ENCODE measurements at regions not wholly inside any gene's neighbourhood (a gene's known extent, or its start where the extent isn't known, plus 50 kb on each side); places are given as distances from the start of the nearest gene placed in this dataset.

- DNase-seq, result no peak
These were observed 132.4 kb upstream of the GSE1 start for GRCh38 chr16:85480727-85481101.

GRCh38 chr16:85481206-85481605, 131.9 kb upstream of the GSE1 start:
- DNase-seq, result no peak

- DNase-seq, result no peak
These were observed 131.4 kb upstream of the GSE1 start for GRCh38 chr16:85481738-85482137.

GRCh38 chr16:85483424-85483823, 129.7 kb upstream of the GSE1 start:
- peak; percentile 17 to 63 for DNase-seq

- peak; percentile 63 to 89 for DNase-seq
These were observed 128.5 kb upstream of the GSE1 start for GRCh38 chr16:85484347-85485300.

GRCh38 chr16:85485379-85485778, 127.7 kb upstream of the GSE1 start:
- peak; percentile 31 to 60 for DNase-seq

- no peak for DNase-seq
These were observed 126.7 kb upstream of the GSE1 start for GRCh38 chr16:85486256-85486915.

- DNase-seq, result no peak
These were observed 124.7 kb upstream of the GSE1 start for GRCh38 chr16:85488414-85488813.

- DNase-seq, result no peak
These were observed 122.6 kb upstream of the GSE1 start for GRCh38 chr16:85490407-85491057.

- no peak for DNase-seq
These were observed 121.9 kb upstream of the GSE1 start for GRCh38 chr16:85491058-85491771.

GRCh38 chr16:85491798-85492294, 121.3 kb upstream of the GSE1 start:
- no peak for DNase-seq

- no peak for DNase-seq
These were observed 120.7 kb upstream of the GSE1 start for GRCh38 chr16:85492295-85492864.

- no peak for DNase-seq
These were observed 118.8 kb upstream of the GSE1 start for GRCh38 chr16:85494315-85494714.

GRCh38 chr16:85495259-85495658, 117.9 kb upstream of the GSE1 start:
- no peak for DNase-seq

GRCh38 chr16:85495823-85496538, 117.1 kb upstream of the GSE1 start:
- DNase-seq, result no peak

- no peak for DNase-seq
These were observed 115.4 kb upstream of the GSE1 start for GRCh38 chr16:85497622-85498314.

- DNase-seq, result no peak
These were observed 114.5 kb upstream of the GSE1 start for GRCh38 chr16:85498607-85499006.

GRCh38 chr16:85500220-85500619, 112.9 kb upstream of the GSE1 start:
- DNase-seq, result no peak

GRCh38 chr16:85501900-85502299, 111.2 kb upstream of the GSE1 start:
- no peak for DNase-seq

- DNase-seq, result no peak
These were observed 110.8 kb upstream of the GSE1 start for GRCh38 chr16:85502357-85502756.

GRCh38 chr16:85503679-85504231, 109.4 kb upstream of the GSE1 start:
- DNase-seq, result no peak
